ENCODE measurements at regions not wholly inside any gene's neighbourhood (a gene's known extent, or its start where the extent isn't known, plus 50 kb on each side); places are given as distances from the start of the nearest gene placed in this dataset.
"Not testable (repeated sequence)": the region's sequence is repeated elsewhere in the genome, so short reads cannot be mapped to it uniquely, and the experiment has no call there.

DNA sequence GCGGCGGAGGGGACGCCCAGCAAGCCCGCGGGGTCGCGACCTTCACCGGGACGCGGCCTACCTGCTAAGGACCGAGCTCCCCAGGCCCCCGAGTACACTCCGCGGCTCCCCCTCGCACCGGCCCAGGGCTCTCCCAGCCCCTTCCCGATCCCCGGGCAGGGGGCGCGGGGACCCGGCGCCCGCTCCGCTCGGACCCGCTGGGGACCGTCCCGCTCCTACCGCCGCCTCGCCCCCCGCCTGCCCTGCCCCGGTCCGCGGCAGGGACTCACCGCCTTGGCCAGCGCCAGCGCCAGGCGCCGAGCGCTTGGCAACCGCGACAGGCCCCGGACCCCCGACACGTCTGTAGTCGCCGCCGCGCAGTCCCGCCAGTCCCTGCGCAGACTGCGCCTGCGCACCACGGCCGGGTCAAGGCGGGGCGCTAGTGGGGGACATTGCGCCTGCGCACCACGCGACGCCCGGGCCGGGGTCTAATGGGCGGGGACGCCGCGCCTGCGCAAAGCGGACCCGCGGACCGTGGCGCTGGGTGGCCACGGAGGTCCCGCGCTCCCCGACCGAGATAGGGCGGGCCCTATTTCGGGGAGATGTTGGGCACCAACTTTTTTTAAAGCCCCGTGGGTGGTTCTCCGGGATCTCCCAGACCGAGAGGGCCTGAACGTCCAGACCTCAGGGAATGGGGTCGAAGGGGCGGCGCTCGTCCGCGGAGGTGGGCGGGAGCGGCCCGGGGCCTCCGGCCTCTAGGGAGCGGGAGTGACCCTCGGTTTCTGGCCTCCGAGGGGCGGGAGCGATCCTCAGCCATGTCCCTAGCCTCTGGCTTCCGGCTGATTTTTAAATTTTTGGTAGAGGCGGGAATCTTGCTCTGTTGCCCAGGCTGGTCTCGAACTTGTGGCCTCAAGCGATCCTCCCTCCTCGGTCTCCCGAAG, 81.8 kb upstream of the TNK2 start:
- intact Hi-C loops (cut with DNase I; ENCODE audit: low total_unique reads); H3K36me3 ChIP-seq; H3K9me3 ChIP-seq; H3K4me1 ChIP-seq; in situ Hi-C loops (cut with MboI; ENCODE audit: low pct_ligation_motif_present in 1 of 4, low pct_unique_long_range_greater_than_20kb in 1 of 4, low sequenced_read_pairs in 3 of 4); H3K27me3 ChIP-seq: not testable (repeated sequence)
- Histone ChIP-seq H3K27ac (peak overlapping the region; percentile 86 to 98 (median 93)), H3K4me3 (peak overlapping the region; percentile 38 to 96 (median 84))
- peak; percentile 88 for DNase-seq
- WGBS, 2 donors (ENCODE audit: low coverage in 1 of 2), result 5 to 6% methylated on average over 6 to 10 of the region's 107 CpGs
- TF ChIP-seq POLR2AphosphoS5 (IDR thresholded peaks at IDR 0.05) (peak; percentile 57 to 71 (median 60)), POLR2A (IDR thresholded peaks at IDR 0.05) (peak; percentile 65)

GRCh38 chr3:195989197-195989920, 81.0 kb upstream of the TNK2 start:
- WGBS, 2 donors (ENCODE audit: low coverage in 1 of 2), result no CpG with 5 or more reads among the region's 46 CpGs
- H3K27me3 ChIP-seq; H3K9me3 ChIP-seq; H3K4me1 ChIP-seq; intact Hi-C loops (cut with DNase I; ENCODE audit: low total_unique reads); H3K36me3 ChIP-seq; in situ Hi-C loops (cut with MboI; ENCODE audit: low pct_ligation_motif_present in 1 of 4, low pct_unique_long_range_greater_than_20kb in 1 of 4, low sequenced_read_pairs in 3 of 4): not testable (repeated sequence)
- Histone ChIP-seq H3K27ac (peak overlapping the region in 3 of 4 donors; percentile 92 to 98 (median 94)), H3K4me3 (peak overlapping the region in 3 of 4 donors; percentile 81 to 96 (median 88))
- DNase-seq, result peak; percentile 47

DNA sequence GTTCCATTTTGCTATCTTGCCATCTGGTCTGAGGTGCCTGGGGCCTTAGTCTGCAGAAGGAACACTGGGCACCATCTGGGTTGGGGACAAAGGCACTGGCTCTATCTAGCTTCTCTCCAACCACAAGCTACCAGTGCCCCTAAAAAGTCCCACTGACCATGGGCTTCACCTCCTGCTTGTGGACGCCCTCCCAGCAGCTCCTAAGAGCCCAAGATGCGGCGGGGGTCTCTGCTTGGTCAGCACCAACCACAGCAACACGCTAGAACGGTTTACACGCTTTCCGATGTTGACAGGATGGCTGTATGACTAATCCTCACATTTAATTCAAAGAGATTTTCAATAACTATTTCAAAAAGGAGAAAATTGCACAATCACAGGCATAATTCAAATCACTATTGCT, 80.4 kb upstream of the TNK2 start:
- H3K9me3 ChIP-seq; H3K4me1 ChIP-seq; H3K36me3 ChIP-seq; DNase-seq; intact Hi-C loops (cut with DNase I; ENCODE audit: low total_unique reads); in situ Hi-C loops (cut with MboI; ENCODE audit: low pct_ligation_motif_present in 1 of 4, low pct_unique_long_range_greater_than_20kb in 1 of 4, low sequenced_read_pairs in 3 of 4); H3K27me3 ChIP-seq; H3K27ac ChIP-seq: not testable (repeated sequence)
- H3K4me3 ChIP-seq, result peak overlapping the region in 1 of 4 donors; percentile 35
- 80% methylated on average over 2 of the region's 7 CpGs; no CpG with 5 or more reads in 1 of the 2 donors for WGBS, 2 donors (ENCODE audit: low coverage in 1 of 2)

- H3K4me1 ChIP-seq; H3K27ac ChIP-seq; H3K27me3 ChIP-seq; H3K4me3 ChIP-seq; H3K9me3 ChIP-seq; in situ Hi-C loops (cut with MboI; ENCODE audit: low pct_ligation_motif_present in 1 of 4, low pct_unique_long_range_greater_than_20kb in 1 of 4, low sequenced_read_pairs in 3 of 4); DNase-seq; intact Hi-C loops (cut with DNase I; ENCODE audit: low total_unique reads): not testable (repeated sequence)
- 79 to 89% methylated on average over 3 to 6 of the region's 8 CpGs for WGBS, 2 donors (ENCODE audit: low coverage in 1 of 2)
- H3K36me3 ChIP-seq, result peaks cover 0 to 13% (median 5%) of the 10 kb centered on the region in 4 donors
Measured at GRCh38 chr3:195987001-195987400, 78.7 kb upstream of the TNK2 start.

- H3K9me3 ChIP-seq; H3K27me3 ChIP-seq; DNase-seq; H3K4me3 ChIP-seq; in situ Hi-C loops (cut with MboI; ENCODE audit: low pct_ligation_motif_present in 1 of 4, low pct_unique_long_range_greater_than_20kb in 1 of 4, low sequenced_read_pairs in 3 of 4); H3K4me1 ChIP-seq; intact Hi-C loops (cut with DNase I; ENCODE audit: low total_unique reads); H3K27ac ChIP-seq: not testable (repeated sequence)
- WGBS, 2 donors (ENCODE audit: low coverage in 1 of 2), result no CpG with 5 or more reads among the region's 4 CpGs
- H3K36me3 ChIP-seq, result peaks cover 0 to 15% (median 5%) of the 10 kb centered on the region in 4 donors
Measured at GRCh38 chr3:195986576-195986975, 78.2 kb upstream of the TNK2 start.

DNA sequence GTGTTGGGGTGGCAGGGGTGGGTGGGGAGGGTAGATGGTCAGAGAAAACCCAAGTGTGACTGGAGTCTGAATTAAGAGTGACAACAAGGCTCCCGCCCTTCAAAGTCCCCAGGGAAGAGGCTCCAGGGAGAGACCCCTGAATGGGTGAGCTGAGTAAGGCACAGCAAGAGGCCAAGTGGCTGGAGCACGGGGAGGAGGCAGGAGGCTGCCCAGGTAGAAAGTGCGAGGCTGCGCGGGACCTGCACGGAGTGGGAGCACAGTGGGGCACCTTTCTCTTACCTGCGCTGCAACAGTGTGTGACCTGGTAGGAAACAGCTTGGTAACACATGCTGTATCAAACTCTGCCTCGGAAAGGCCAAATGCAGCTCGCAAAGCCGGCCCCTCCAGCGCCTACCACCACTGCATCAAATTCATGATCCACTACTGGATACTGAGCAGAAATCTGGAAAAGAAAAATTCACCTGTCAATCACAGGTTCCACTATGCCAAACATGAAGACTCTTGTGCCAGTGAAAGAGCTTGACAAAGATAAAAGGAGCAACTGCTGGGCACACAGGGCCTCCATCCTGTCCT, 77.1 kb upstream of the TNK2 start:
- in situ Hi-C loops (cut with MboI; ENCODE audit: low pct_ligation_motif_present in 1 of 4, low pct_unique_long_range_greater_than_20kb in 1 of 4, low sequenced_read_pairs in 3 of 4); H3K4me1 ChIP-seq; H3K4me3 ChIP-seq; intact Hi-C loops (cut with DNase I; ENCODE audit: low total_unique reads); DNase-seq; H3K27ac ChIP-seq; H3K9me3 ChIP-seq; H3K27me3 ChIP-seq: not testable (repeated sequence)
- peaks cover 0 to 15% (median 5%) of the 10 kb centered on the region in 4 donors for H3K36me3 ChIP-seq
- 100% methylated on average over 3 to 5 of the region's 11 CpGs for WGBS, 2 donors (ENCODE audit: low coverage in 1 of 2)

DNA sequence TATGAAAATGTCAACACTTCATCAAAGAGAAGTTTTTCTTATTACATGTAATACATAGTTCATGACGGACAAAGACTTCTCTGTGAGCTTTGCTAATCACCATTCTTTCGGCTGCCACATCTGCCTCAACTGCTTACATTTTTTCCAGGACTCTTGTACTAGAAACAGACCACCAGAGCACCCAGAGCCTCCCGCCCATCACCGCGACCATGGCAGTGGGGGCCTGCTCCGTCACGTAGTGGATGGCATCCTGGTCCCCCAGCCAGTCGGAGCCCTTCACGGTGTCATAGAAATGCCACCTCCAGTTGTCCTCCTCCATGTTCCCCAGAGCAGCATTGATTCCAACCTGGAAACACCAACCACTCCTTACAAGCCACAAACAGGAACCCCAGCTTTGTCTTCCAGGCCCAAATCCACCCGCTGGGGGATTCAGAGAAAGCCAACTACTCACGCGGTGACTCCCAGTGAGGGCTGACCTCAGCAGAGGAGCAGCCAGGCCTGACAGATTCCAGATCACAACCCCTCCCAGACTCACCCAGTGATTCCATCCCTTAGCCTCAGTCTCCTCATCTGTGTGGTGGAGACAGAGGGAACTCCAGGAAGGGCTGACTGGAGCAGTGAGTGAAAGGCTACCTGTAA, 76.2 kb upstream of the TNK2 start:
- peaks cover 0 to 20% (median 5%) of the 10 kb centered on the region in 4 donors for H3K36me3 ChIP-seq
- intact Hi-C loops (cut with DNase I; ENCODE audit: low total_unique reads); H3K4me1 ChIP-seq; H3K27me3 ChIP-seq; DNase-seq; H3K27ac ChIP-seq; H3K4me3 ChIP-seq; H3K9me3 ChIP-seq; in situ Hi-C loops (cut with MboI; ENCODE audit: low pct_ligation_motif_present in 1 of 4, low pct_unique_long_range_greater_than_20kb in 1 of 4, low sequenced_read_pairs in 3 of 4): not testable (repeated sequence)
- WGBS, 2 donors (ENCODE audit: low coverage in 1 of 2), result 95 to 100% methylated on average over 1 to 10 of the region's 12 CpGs

GRCh38 chr3:195983880-195984279, 75.5 kb upstream of the TNK2 start:
- intact Hi-C loops (cut with DNase I; ENCODE audit: low total_unique reads); H3K27ac ChIP-seq; H3K4me3 ChIP-seq; H3K27me3 ChIP-seq; H3K4me1 ChIP-seq; H3K9me3 ChIP-seq; DNase-seq; in situ Hi-C loops (cut with MboI; ENCODE audit: low pct_ligation_motif_present in 1 of 4, low pct_unique_long_range_greater_than_20kb in 1 of 4, low sequenced_read_pairs in 3 of 4): not testable (repeated sequence)
- peaks cover 0 to 24% (median 5%) of the 10 kb centered on the region in 4 donors for H3K36me3 ChIP-seq
- 94% methylated on average over 6 of the region's 16 CpGs; no CpG with 5 or more reads in 1 of the 2 donors for WGBS, 2 donors (ENCODE audit: low coverage in 1 of 2)

- H3K4me3 ChIP-seq; H3K27me3 ChIP-seq; DNase-seq; in situ Hi-C loops (cut with MboI; ENCODE audit: low pct_ligation_motif_present in 1 of 4, low pct_unique_long_range_greater_than_20kb in 1 of 4, low sequenced_read_pairs in 3 of 4); H3K4me1 ChIP-seq; H3K27ac ChIP-seq; intact Hi-C loops (cut with DNase I; ENCODE audit: low total_unique reads); H3K9me3 ChIP-seq: not testable (repeated sequence)
- peaks cover 0 to 30% (median 6%) of the 10 kb centered on the region in 4 donors for H3K36me3 ChIP-seq
- 83% methylated on average over 1 of the region's 17 CpGs; no CpG with 5 or more reads in 1 of the 2 donors for WGBS, 2 donors (ENCODE audit: low coverage in 1 of 2)
Measured at GRCh38 chr3:195982754-195983153, 74.4 kb upstream of the TNK2 start.

Measured in transverse colon (tissue), 4 donors.